MCF 10A (cell line): ENCODE measurements at regions not wholly inside any gene's neighbourhood (a gene's known extent, or its start where the extent isn't known, plus 50 kb on each side); places are given as distances from the start of the nearest gene placed in this dataset.

ENCODE experiments used
- BruUV-seq: library from RNA; stranded (reverse); fragments of 400-500 nt; replicated peaks from 2 replicates; lab custom pipeline; 2021; lab: Mats Ljungman, UMichigan
- CTCF ChIA-PET: fragments of 300-600 bp; sonication (Branson Sonifier 250); formaldehyde crosslinking; extraction: SDS; loops from one replicate; lab custom pipeline; 2021; ENCODE audit warnings: antibody characterized with exemption, inconsistent platforms; lab: Yijun Ruan, JAX
- POLR2A ChIA-PET: fragments of 300-600, 350-650 bp; sonication (Branson Sonifier 250); formaldehyde crosslinking; extraction: SDS; loops from one replicate; lab custom pipeline; 2020; ENCODE audit warnings: antibody characterized with exemption, inconsistent platforms; lab: Yijun Ruan, JAX
- DNase-seq: peaks from one replicate; pipeline ENCODE4 v3.0.0-alpha.2; 2018; ENCODE audit not compliant: unreplicated experiment
- H3K27ac Mint-ChIP-seq: one replicate; pipeline ENCODE4 v1.8.0; 2022; ENCODE audit warnings: mild to moderate bottlenecking, low read depth, mixed read lengths; ENCODE audit not compliant: unreplicated experiment
- H3K27me3 Mint-ChIP-seq: one replicate; pipeline ENCODE4 v1.8.0; 2022; ENCODE audit warnings: mixed read lengths; ENCODE audit not compliant: insufficient read depth, unreplicated experiment
- H3K36me3 Mint-ChIP-seq: one replicate; pipeline ENCODE4 v1.8.0; 2022; ENCODE audit warnings: mild to moderate bottlenecking, moderate library complexity, mixed read lengths; ENCODE audit not compliant: insufficient read depth, unreplicated experiment
- H3K4me1 Mint-ChIP-seq: one replicate; pipeline ENCODE4 v1.8.0; 2022; ENCODE audit warnings: mixed read lengths; ENCODE audit not compliant: insufficient read depth, unreplicated experiment
- H3K4me3 Mint-ChIP-seq: one replicate; pipeline ENCODE4 v1.8.0; 2022; ENCODE audit warnings: mild to moderate bottlenecking, moderate library complexity, mixed read lengths; ENCODE audit not compliant: unreplicated experiment
- H3K9me3 Mint-ChIP-seq: one replicate; pipeline ENCODE4 v1.8.0; 2022; ENCODE audit warnings: mixed read lengths; ENCODE audit not compliant: unreplicated experiment
- CTCF ChIP-seq: fragments of 200-600 bp; IDR thresholded peaks from one replicate; pipeline ENCODE4 v1.8.0; 2022; ENCODE audit warnings: antibody characterized with exemption, mild to moderate bottlenecking; ENCODE audit not compliant: unreplicated experiment
- intact Hi-C: fragments of 100-400 bp; cut with micrococcal nuclease; formaldehyde crosslinking; loops from 2 replicates; pipeline ENCODE4 v1.14.1; 2022

DNA sequence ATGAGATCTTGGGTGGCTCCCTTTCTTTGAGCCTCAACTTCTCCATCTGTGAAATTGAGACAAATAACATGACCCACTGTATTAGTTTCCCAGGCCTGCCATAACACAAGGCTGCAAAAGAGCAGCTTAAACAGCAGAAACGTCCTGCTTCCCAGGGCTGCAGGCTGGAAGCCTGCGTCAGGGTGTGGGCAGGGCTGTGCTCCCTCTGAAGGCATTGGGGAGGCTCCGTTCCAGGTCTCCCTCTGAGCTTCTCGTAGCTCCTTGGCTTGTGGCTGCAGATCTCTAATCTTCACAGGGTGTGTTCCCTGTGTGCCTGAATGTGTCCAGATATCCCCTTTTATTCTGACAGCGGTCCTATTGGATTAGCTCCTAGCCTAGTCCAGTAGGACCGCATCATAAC, 147.1 kb downstream of the VRK1 start:
- Mint-ChIP-seq H3K4me3 (no peak overlapping the region), H3K27me3 (no peaks in the 10 kb centered on the region), H3K27ac (no peak overlapping the region), H3K4me1 (no peaks in the 10 kb centered on the region), H3K36me3 (peaks cover 6% of the 10 kb centered on the region), H3K9me3 (no peaks in the 10 kb centered on the region)
- ChIA-PET CTCF (no interaction called here), POLR2A (interaction anchor here (0.6 kb wide), 1 partner anchor 23 kb away, joined by 3 read pairs; no protein-coding TSS in a partner anchor)
- BruUV-seq: no TSS peak
- TF ChIP-seq CTCF: no peak
- intact Hi-C loops: no loop called here
- no peak for DNase-seq

DNA sequence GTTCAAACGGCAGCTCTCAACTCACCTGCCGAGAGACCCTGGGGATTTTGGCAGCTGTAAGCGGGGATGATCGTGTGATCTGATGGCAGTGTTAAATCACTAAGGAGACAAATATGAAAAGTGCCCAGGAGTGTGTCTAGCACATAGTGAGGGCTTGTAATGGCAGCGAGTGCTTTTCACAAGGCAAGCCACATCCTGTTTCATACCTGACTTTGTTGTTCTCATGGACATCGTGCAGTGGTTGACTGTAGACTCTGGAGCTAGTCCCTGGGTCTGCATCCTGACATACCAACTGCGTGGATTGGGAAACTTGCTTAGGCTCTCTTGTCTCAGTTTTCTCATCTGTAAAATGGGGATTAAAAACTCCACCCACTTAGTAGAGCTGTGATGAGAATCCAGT, 148.5 kb downstream of the VRK1 start:
- Mint-ChIP-seq H3K4me3 (no peak overlapping the region), H3K27me3 (no peaks in the 10 kb centered on the region), H3K9me3 (no peaks in the 10 kb centered on the region), H3K4me1 (no peaks in the 10 kb centered on the region), H3K27ac (no peak overlapping the region), H3K36me3 (peaks cover 6% of the 10 kb centered on the region)
- BruUV-seq: no TSS peak
- ChIA-PET POLR2A (no interaction called here), CTCF (interaction anchor here (0.7 kb wide), 1 partner anchor 1238 kb away, joined by 3 read pairs; no protein-coding TSS in a partner anchor)
- no peak for DNase-seq
- TF ChIP-seq CTCF: no peak
- intact Hi-C loops: no loop called here

- CTCF ChIA-PET: no interaction called here
Observed at GRCh38 chr14:96949594-96949993, 152.4 kb downstream of the VRK1 start.

GRCh38 chr14:96951511-96951910, 154.3 kb downstream of the VRK1 start:
- BruUV-seq: no TSS peak
- no peaks in the 10 kb centered on the region for H3K9me3 Mint-ChIP-seq
- ChIA-PET CTCF (no interaction called here), POLR2A (no interaction called here)
- TF ChIP-seq CTCF: no peak
- no peaks in the 10 kb centered on the region for H3K27me3 Mint-ChIP-seq
- H3K4me1 Mint-ChIP-seq: peaks cover 6% of the 10 kb centered on the region
- no peak for DNase-seq
- H3K36me3 Mint-ChIP-seq: no peaks in the 10 kb centered on the region
- no peak overlapping the region for H3K27ac Mint-ChIP-seq
- intact Hi-C loops: no loop called here
- no peak overlapping the region for H3K4me3 Mint-ChIP-seq

More at GRCh38 chr14:96949594-96949993, 152.4 kb downstream of the VRK1 start:
- intact Hi-C loops: no loop called here
- H3K4me3 Mint-ChIP-seq: no peak overlapping the region
- peaks cover 2% of the 10 kb centered on the region for H3K36me3 Mint-ChIP-seq
- no peaks in the 10 kb centered on the region for H3K27me3 Mint-ChIP-seq
- POLR2A ChIA-PET: no interaction called here
- no peaks in the 10 kb centered on the region for H3K9me3 Mint-ChIP-seq
- no TSS peak for BruUV-seq
- TF ChIP-seq CTCF: no peak
- no peak for DNase-seq
- no peak overlapping the region for H3K27ac Mint-ChIP-seq
- H3K4me1 Mint-ChIP-seq: peaks cover 6% of the 10 kb centered on the region
